COLO668 (cell line): ENCODE measurements at regions not wholly inside any gene's neighbourhood (a gene's known extent, or its start where the extent isn't known, plus 50 kb on each side); places are given as distances from the start of the nearest gene placed in this dataset.

ENCODE experiments used
- DNase-seq: peaks from one replicate; lab custom pipeline; 2025; ENCODE audit not compliant: unreplicated experiment; lab: John Stamatoyannopoulos, UW

- DNase-seq, result no peak
Observed at GRCh38 chr13:111967572-111968201, 99.3 kb upstream of the SOX1 start.

DNA sequence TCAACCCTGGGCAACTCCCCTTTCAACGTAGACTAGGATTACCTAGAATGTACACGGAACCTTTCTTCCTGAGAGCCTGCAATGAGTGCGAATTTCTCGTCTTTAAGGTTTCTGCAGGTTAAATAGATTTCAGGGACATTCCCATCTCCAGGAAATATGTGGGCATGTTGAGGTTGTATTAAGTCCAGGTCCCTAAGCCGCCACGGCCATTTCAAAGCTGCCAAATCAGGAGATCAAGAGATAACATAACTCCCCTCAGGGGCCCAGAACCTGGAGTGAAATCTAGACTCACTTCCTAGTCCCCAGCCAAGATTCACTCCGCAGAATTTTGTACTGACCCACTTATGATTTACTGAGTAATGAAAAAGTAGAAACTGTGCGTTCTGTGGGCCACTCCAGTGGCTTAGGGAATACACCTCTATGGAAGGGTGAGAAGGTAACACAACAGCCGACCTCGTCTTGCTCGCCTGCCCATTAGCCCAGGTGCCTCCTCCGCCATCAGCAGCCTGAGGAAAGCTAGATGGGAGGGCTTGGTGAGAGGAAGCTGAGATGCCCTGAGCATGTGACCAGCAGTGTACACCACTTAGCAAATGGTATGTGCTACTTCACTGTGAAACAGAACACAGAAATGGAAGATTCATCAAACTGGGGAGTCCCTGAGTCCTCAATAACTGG lies 98.5 kb upstream of the SOX1 start:
- DNase-seq, result no peak

DNA sequence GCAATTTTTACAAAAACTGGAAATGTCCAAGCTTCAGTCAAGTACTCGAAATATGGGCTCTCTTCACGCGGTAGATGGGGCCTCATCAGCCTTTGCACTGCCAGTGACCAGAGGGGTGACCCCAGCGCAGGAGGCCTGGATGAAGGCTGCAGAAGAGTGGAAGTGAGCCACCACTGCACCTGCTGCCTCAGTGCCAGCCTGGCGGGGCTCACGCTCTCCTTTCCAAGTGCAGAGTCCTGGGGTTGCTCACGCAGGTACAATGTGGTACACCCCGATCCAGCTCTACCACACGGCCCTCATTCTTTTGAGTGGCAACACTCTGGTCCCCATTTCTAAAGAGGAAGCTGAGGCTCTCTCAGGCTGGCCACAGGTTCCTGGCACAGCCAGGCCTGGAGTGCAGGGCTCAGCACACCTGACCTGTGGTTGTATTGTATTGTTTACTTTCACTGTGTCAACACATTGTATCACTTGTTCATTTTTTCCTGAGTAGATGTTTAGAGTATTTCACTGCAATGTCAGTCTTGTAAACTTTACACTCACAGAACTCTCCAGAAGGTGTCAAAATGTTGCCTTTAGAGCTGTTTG lies 97.3 kb upstream of the SOX1 start:
- peak; percentile 79 for DNase-seq

GRCh38 chr13:111970494-111971141 lies 96.3 kb upstream of the SOX1 start:
- DNase-seq, result peak; percentile 82

- peak; percentile 86 for DNase-seq
Observed at GRCh38 chr13:111971891-111972780, 94.8 kb upstream of the SOX1 start.

GRCh38 chr13:111973186-111973585 lies 93.8 kb upstream of the SOX1 start:
- no peak for DNase-seq

DNA sequence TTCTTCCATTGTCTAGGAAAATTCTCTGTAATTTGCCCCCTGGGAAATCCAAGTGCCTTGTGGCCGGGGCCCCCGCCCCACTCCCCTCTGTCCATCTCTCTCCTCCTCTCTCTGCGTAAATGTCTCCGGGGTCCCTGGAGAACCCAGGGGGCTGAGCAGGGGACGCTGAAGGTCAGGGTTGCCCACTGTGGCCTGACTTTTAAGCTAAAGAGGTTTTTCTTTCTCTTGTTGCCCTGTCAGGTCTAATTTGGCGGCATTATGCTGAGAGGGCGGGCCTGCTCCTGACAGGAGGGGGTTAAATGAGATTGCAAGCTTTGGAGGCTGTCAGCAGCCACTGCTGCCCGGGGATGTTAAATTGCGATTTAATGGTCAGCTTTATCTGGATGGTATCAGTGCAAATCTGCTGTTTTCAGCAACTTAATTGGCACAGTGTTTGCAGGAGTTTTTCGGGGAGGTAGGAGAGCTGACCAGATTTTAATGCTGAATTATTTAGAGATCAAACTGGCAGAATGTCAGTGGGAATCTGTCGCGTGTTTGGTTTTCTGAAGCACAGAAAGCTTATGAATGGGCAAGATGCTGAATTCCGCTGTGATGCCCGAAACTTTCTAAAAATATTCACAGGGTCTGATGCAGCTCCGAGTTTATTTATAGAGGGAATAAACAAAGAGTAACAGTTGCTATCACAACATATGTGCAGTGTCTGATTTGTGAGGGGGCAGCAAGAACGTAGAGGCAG lies 93.2 kb upstream of the SOX1 start:
- no peak for DNase-seq

GRCh38 chr13:111974341-111974640 lies 92.7 kb upstream of the SOX1 start:
- DNase-seq, result no peak

DNA sequence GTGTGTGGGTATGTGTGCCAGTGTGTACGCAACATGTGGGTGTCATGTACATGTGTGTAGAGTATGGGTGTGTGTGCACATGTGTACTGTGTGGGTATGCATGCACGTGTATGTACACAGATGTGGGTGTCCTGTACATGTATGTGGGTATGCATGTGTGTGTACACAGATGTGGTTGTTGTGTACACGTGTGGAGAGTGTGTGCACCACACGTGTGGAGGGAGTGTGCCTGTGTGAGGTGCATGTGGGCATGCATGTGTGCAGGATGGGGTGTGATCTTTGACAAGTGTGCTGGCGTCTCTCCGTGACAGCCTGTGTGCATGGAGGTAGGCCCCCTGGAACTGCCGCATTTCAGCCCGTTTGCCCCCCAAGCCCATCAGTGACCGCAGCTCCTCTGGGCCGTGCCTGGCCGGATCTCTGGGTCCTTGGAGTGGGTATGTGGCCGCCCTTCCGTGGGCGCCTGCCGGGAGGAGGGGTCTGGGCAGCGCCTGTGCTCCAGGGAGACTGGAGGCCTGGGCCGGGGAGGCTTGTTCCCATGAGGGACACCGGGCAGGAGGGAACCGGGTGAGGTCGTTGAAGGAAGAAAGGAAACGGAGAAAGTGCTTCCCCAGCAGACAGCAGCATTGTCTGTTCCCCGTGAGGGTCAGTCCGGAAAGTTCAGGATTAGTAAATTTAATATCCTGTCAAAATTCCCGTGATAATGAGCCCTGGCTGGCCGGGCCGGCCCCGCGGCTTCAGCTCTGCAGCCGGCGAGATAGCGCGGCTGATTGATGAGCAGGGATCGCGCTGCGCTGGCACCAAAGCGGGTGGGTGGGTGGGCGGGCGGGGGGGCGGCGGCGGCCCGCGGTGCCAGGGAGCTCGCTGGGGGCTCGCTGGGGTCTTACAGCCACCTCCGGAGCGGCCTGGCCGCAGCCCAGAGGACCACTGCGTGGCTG lies 91.1 kb upstream of the SOX1 start:
- DNase-seq, result no peak

- no peak for DNase-seq
Observed at GRCh38 chr13:111976474-111977178, 90.3 kb upstream of the SOX1 start.

DNA sequence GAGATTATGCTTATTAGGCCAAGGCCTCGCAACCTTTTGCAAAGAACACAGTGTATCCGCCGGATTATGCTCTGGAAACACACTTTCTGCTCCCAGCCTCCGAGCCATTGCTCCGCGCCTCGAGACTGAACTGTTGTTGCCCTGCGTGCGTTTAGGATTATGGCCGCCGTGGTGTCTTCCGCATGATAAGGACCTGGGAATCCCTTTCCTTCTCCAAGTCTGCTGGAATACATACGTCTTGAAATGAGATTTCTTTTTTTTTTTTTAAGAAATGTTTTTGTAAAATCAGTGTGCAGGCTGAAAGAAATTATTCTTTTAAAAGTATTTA lies 89.8 kb upstream of the SOX1 start:
- no peak for DNase-seq

DNA sequence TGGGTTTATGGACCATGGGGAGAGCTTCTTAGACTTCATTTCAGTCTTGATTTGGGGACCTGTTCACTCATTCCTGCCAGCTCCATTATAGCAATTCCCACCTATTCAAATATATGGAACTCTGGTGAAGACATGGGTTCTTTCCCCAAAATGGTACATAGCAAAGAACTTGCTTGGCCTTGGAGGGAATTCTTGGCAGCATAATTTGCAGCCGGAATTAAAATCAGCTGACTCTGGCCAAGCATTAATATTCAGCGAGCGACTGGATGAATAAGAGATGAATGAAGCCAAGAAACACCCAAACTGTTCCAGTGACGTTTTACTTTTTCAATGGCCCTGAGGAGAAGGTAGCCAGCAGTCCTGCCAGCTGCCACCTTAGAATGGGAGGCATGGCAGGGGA lies 88.4 kb upstream of the SOX1 start:
- DNase-seq, result no peak

DNA sequence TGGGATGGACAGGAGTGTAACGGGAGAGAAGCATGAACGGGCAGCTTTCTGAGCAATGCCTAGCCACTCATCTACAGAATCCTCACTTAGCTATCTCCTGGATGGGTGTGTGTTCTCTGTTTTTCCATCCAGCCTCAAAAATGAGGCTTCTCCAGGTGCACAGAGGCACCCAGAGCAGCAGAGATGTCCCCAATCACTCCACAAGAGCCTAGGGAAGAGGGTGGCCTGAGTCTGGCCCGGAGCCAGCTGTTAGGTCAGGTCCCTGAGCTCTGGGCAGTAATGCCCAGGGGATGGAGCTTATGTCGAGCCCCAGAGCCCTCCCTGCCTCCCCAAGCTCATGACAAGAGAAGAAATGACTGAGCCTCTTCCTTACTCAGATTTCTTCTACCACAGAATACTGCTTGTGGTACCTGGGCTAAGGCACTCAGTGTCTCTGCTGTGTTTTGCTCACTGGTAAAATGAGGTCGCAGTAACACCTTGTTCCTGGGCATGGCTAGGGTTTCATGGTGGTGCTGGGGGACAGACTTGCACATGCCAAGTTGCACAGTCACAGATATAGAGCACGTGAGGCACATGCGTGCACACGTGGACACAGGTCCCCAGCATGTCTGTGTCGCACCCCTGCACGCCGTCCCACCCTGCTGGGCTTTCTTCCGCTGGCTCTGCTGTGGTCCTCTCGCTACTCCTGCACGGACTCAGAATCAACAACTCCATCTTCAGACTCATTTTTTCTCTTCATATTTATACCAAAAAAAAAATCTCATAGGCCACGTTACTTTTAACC lies 86.6 kb upstream of the SOX1 start:
- no peak for DNase-seq

- no peak for DNase-seq
Observed at GRCh38 chr13:111981006-111981405, 85.9 kb upstream of the SOX1 start.

DNA sequence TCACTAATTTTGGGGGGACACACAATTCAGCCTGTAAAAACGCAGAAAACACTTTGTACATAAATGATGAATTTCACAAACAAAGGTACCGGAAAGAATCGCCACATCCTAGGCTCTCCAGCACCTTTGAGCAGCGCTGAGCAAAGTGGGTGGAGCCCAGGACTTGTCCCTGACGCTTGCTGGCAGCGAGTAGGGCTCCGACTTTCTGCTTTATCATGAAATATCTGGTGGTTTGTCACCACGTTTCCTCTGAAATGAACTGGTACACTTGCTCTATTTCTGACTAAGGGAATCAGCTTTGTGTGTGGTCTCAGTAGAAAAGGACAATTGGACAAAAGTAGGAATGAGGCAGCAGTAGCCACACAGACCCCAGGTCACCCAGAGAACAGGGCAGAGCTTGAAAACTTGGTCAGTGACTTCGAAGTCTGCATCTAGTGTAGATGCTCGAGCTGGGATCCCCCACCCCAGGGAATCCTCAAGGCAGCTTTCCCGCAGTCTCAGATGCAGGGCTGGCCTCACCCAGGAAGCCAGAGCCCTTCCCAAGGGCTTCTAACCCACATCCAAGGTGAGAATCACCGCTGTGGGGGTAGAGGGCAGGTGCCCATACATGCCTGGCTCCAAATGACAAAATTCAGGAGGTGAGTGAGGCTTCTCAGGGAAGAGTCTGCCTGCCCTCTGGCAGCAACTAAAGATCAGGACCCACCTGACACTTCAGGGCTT lies 85.3 kb upstream of the SOX1 start:
- DNase-seq, result no peak

DNA sequence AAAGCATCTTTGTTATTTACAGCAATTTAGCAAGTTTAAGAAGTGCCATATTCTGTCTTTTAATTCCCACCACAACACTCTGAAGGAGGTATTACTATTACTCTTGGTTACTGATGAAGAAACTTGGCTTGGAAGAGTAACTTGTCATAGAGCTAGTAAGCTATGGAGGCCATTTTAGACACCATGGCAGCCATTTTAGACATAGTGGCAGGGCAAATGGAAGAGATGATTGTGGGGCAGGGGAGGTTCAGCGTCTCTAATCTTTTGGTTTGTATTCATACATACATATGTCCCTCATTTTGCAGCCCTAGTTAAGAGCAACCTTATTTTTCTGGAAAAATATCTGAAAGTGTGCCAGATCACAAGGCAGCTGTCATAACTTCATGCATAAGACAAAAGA lies 82.6 kb upstream of the SOX1 start:
- no peak for DNase-seq

- DNase-seq, result no peak
Observed at GRCh38 chr13:111990362-111990761, 76.6 kb upstream of the SOX1 start.

DNA sequence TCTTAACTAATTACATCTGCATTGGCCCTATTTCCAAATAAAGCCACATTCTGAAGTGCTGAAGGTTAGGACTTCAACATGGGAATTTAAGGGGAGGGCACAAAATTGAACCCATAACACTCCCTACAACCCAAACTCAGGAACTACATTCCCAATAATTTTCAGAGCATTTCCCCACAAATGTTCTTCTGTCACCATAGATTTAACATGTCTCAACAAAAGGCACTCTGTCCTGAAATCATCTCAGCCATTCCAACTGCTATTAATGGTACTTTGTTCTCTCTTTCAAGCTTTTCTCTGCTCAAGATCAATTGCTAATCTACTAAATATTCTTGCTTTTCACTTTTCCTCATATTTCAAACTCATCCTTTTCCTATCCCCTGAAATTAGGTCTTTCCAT lies 74.0 kb upstream of the SOX1 start:
- DNase-seq, result no peak
